Suprapubic skin (tissue), 4 donors: ENCODE measurements at regions not wholly inside any gene's neighbourhood (a gene's known extent, or its start where the extent isn't known, plus 50 kb on each side); places are given as distances from the start of the nearest gene placed in this dataset.

Experiments
- CTCF ChIP-seq, 2 donors: fragments of 200-600 bp in 1 of 2; fragments of 450-650 bp in 1 of 2; sonication (generic) in 1 of 2; IDR thresholded peaks; one replicate each; pipeline ENCODE4 v1.5.1; 2016 to 2019; ENCODE audit warnings: antibody characterized with exemption in 2 of 2, mild to moderate bottlenecking in 1 of 2, moderate library complexity in 1 of 2
- EP300 ChIP-seq: sonication (generic); formaldehyde crosslinking; IDR thresholded peaks from one replicate; pipeline ENCODE4 v1.6.1; 2017; ENCODE audit warnings: antibody characterized with exemption
- POLR2AphosphoS5 ChIP-seq, 3 donors: sonication (generic); formaldehyde crosslinking; IDR thresholded peaks; one replicate each; pipeline ENCODE4 v1.6.1; 2017; ENCODE audit warnings: antibody characterized with exemption in 3 of 3

- TF ChIP-seq CTCF (IDR thresholded peaks at IDR 0.05): no peak
- TF ChIP-seq EP300: no peak
- TF ChIP-seq POLR2AphosphoS5 (IDR thresholded peaks at IDR 0.05): no peak
Observed at GRCh38 chr11:16543642-16544041, 187.3 kb upstream of the SOX6 start.
